Spleen (tissue), 11 donors: ENCODE measurements at regions not wholly inside any gene's neighbourhood (a gene's known extent, or its start where the extent isn't known, plus 50 kb on each side); places are given as distances from the start of the nearest gene placed in this dataset.

Experiments used
- DNase-seq: peaks from one replicate; pipeline ENCODE4 v3.0.0-alpha.2; 2020
- H3K27ac ChIP-seq, 8 donors: fragments of 200-600 bp; sonication (generic) in 7 of 8; 1 replicate in 4 of 8; 2 replicates in 4 of 8; pipeline versions ENCODE4 v1.5.0 to v1.8.0; 2016 to 2021; ENCODE audit warnings: inconsistent platforms in 4 of 8, mild to moderate bottlenecking in 4 of 8, moderate library complexity in 1 of 8
- H3K27me3 ChIP-seq, 7 donors: fragments of 200-600 bp; sonication (generic) in 6 of 7; replicated peaks in 1 of 7; 1 replicate in 4 of 7; 2 replicates in 3 of 7; pipeline versions ENCODE4 v1.5.0 to v1.8.0; 2016 to 2021; ENCODE audit warnings: inconsistent platforms in 3 of 7, mild to moderate bottlenecking in 1 of 7
- H3K36me3 ChIP-seq, 6 donors: fragments of 200-600 bp; sonication (generic) in 5 of 6; 1 replicate in 4 of 6; 2 replicates in 2 of 6; pipeline versions ENCODE4 v1.5.0 to v1.8.0; 2016 to 2021; ENCODE audit warnings: inconsistent platforms in 2 of 6
- H3K4me1 ChIP-seq, 6 donors: fragments of 200-600 bp; sonication (generic) in 5 of 6; 1 replicate in 3 of 6; 2 replicates in 3 of 6; pipeline versions ENCODE4 v1.5.0 to v1.8.0; 2016 to 2021; ENCODE audit warnings: inconsistent platforms in 3 of 6
- H3K4me3 ChIP-seq, 8 donors: fragments of 200-600 bp; sonication (generic) in 7 of 8; 1 replicate in 4 of 8; 2 replicates in 4 of 8; pipeline versions ENCODE4 v1.5.0 to v1.8.0; 2016 to 2021; ENCODE audit warnings: inconsistent platforms in 4 of 8, mild to moderate bottlenecking in 4 of 8, moderate library complexity in 2 of 8
- H3K9me3 ChIP-seq, 8 donors: fragments of 200-600 bp; sonication (generic) in 7 of 8; 1 replicate in 4 of 8; 2 replicates in 4 of 8; pipeline versions ENCODE4 v1.5.0 to v1.8.0; 2016 to 2021; ENCODE audit warnings: inconsistent platforms in 4 of 8
- POLR2A ChIP-seq, 3 donors: fragments of 450-650 bp; IDR thresholded peaks; one replicate each; pipeline ENCODE4 v1.5.1; 2017; ENCODE audit warnings: antibody characterized with exemption in 3 of 3, mild to moderate bottlenecking in 1 of 3
- POLR2AphosphoS5 ChIP-seq, 3 donors: sonication (generic); formaldehyde crosslinking; IDR thresholded peaks; one replicate each; pipeline ENCODE4 v1.5.1; 2017; ENCODE audit warnings: antibody characterized with exemption in 3 of 3
- WGBS, 5 donors: extraction: QIAGEN DNeasy Blood & Tissue Kit in 3 of 5; methylation state at CpG; one replicate each; pipeline versions ENCODE4 v1.1.5 to v1.1.7; 2013 to 2018; 5-methylcytosine and 5-hydroxymethylcytosine counted together
- intact Hi-C: fragments of 100-400 bp; cut with DNase I; formaldehyde crosslinking; loops from one replicate; pipeline ENCODE4 v1.15.0; 2023; ENCODE audit warnings: low total_unique reads
- TF ChIP-seq, protein P1 (sequence below), 11 experiments: fragments of 200-600 bp in 7 of 11; fragments of 450-650 bp in 4 of 11; sonication (generic) in 4 of 11; IDR thresholded peaks in 8 of 11; conservative IDR thresholded peaks in 3 of 11; 1 replicate in 7 of 11; 2 replicates in 4 of 11; pipeline versions ENCODE4 v1.4.0 to v1.8.0; 2016 to 2021; ENCODE audit warnings: antibody characterized with exemption in 11 of 11, inconsistent platforms in 4 of 11, mild to moderate bottlenecking in 1 of 11
- donor health status: healthy with polysubstance abuse.
- donor health status: DM: no; HTN: no; CAD: no; lungs with moderate emphysema.
- donor health status: DM: no; HTN: no; CAD: no.
- donor health status: Bipolar disorder and iron deficiency.
- donor health status: healthy.
- donor health status: DM: no; HTN: no; CAD: no.
- donor health status: DM: yes; HTN: yes; CAD: no.

DNA sequence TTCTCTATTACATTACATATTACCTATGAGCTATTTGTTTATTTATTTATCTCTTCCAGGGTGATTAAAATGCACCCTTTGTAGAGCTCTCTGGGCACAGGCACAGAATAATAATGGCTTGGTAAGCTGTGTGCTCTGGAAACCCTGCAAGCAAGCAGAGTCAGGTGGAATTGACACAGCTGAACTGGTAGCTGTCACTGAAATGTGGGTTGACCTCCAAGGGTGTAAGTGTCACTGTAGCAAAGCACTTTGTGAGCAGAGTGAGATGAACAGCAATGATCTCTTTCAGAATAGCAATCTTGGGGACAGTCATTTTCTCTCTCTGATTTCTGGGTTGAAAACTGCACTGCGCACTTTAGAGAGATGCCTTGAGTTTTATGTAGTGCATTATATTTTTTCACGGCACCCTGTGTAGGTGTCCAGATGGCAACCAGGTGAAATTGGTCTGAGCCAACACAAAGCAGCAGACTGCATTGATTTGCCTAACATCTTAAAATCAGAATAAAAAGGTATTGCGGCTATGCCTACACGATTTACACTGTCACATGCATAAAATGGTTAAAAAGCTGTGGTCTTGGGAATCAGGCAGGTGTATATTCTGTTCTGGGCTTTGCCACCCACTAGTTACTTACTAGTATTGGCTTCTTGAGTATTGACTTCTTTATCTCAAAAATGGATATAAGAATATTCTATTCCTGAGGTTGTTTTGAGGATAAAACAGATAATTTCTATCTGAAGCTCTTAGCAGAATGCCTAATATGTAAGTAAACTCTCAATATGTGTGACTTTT, 450.3 kb downstream of the RAPGEF2 start:
- no peak overlapping the region for H3K4me3 ChIP-seq
- DNase-seq = no peak
- H3K9me3 ChIP-seq = no peaks in the 10 kb centered on the region
- no peaks in the 10 kb centered on the region for H3K27me3 ChIP-seq
- 72 to 93% (median 92%) methylated on average over 4 of the region's 4 CpGs for WGBS, 5 donors
- intact Hi-C loops = no loop called here
- no peak overlapping the region for H3K27ac ChIP-seq
- TF ChIP-seq, protein P1, sequence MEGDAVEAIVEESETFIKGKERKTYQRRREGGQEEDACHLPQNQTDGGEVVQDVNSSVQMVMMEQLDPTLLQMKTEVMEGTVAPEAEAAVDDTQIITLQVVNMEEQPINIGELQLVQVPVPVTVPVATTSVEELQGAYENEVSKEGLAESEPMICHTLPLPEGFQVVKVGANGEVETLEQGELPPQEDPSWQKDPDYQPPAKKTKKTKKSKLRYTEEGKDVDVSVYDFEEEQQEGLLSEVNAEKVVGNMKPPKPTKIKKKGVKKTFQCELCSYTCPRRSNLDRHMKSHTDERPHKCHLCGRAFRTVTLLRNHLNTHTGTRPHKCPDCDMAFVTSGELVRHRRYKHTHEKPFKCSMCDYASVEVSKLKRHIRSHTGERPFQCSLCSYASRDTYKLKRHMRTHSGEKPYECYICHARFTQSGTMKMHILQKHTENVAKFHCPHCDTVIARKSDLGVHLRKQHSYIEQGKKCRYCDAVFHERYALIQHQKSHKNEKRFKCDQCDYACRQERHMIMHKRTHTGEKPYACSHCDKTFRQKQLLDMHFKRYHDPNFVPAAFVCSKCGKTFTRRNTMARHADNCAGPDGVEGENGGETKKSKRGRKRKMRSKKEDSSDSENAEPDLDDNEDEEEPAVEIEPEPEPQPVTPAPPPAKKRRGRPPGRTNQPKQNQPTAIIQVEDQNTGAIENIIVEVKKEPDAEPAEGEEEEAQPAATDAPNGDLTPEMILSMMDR (IDR thresholded peaks at IDR 0.05 in 8 of 11, conservative IDR thresholded peaks at IDR 0.05 in 3 of 11) = no peak
- TF ChIP-seq POLR2AphosphoS5 (IDR thresholded peaks at IDR 0.05) (no peak), POLR2A (IDR thresholded peaks at IDR 0.05) (no peak)
- no peaks in the 10 kb centered on the region for H3K36me3 ChIP-seq
- no peaks in the 10 kb centered on the region for H3K4me1 ChIP-seq

DNA sequence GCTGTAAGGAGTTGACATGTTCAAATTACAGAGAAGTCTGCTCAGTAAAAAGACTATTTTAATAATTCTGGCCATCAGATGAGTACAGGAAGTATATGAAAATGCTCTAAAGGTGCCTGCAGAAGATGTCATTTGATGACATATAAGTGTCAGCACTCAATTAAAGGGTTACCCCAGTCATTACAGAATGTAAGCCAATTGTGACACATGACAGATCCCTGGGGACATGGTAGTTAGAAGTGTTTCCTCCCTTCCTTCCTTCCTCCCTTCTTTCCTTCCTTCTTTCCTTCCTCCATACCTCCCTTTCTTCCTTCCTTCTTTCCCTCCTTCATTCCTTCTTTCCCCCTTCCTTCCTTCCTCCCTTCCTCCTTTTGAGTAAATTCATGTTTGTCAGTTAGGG, 453.0 kb downstream of the RAPGEF2 start:
- H3K4me1 ChIP-seq = no peaks in the 10 kb centered on the region
- TF ChIP-seq POLR2A (IDR thresholded peaks at IDR 0.05) = no peak
- TF ChIP-seq, protein P1 (IDR thresholded peaks at IDR 0.05 in 8 of 11, conservative IDR thresholded peaks at IDR 0.05 in 3 of 11) = no peak
- TF ChIP-seq POLR2AphosphoS5 (IDR thresholded peaks at IDR 0.05) = no peak
- intact Hi-C loops = no loop called here
- peaks cover 0 to 14% (median 0%) of the 10 kb centered on the region in 8 donors for H3K9me3 ChIP-seq
- no peak overlapping the region for H3K4me3 ChIP-seq
- H3K36me3 ChIP-seq = no peaks in the 10 kb centered on the region
- no peak for DNase-seq
- H3K27me3 ChIP-seq = no peaks in the 10 kb centered on the region
- H3K27ac ChIP-seq = no peak overlapping the region

DNA sequence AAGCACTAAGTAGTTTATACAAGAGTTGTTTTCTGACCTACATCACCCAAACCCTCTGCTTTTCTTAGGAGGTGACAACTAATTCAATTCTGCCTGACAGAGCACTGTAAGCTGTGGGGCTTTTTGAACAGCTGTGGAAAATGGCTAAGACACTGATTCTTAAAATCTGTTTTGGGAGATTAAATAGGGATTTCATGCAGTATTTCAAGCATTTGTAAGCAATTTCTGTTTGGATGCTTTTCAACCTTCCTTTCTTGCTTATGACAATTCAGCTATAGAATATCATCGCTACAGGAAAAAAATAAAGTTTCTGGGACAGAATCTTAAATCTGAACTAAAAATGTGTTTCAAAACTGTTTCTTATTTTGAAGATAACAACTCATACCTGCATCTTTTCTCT, 459.5 kb downstream of the RAPGEF2 start:
- intact Hi-C loops = no loop called here
- TF ChIP-seq, protein P1 (IDR thresholded peaks at IDR 0.05 in 8 of 11, conservative IDR thresholded peaks at IDR 0.05 in 3 of 11) = no peak
- TF ChIP-seq POLR2AphosphoS5 (IDR thresholded peaks at IDR 0.05) (no peak), POLR2A (IDR thresholded peaks at IDR 0.05) (no peak)

DNA sequence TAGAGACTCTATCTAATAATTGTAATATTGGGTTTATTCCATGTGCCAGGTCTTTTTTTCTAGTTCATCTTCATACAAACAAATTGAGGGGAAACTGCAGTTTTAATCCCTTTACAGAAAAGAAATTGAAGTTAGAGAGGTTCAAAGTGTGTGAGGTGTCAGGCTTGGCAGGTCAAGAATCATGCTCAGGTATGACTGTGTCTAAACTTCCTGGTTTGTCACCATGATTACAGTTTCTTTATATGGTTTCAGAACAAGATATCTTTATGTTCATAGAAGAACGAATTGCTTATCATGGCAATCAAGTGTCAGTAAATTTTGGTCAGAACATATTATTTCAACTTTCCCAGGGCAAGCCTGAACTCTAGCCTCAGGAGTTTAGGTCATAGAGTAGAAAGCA, 460.4 kb downstream of the RAPGEF2 start:
- peaks cover 0 to 34% (median 7%) of the 10 kb centered on the region in 8 donors for H3K9me3 ChIP-seq
- DNase-seq = no peak
- no peak overlapping the region for H3K27ac ChIP-seq
- H3K27me3 ChIP-seq = no peaks in the 10 kb centered on the region
- TF ChIP-seq POLR2AphosphoS5 (IDR thresholded peaks at IDR 0.05) (no peak), POLR2A (IDR thresholded peaks at IDR 0.05) (no peak)
- TF ChIP-seq, protein P1 (IDR thresholded peaks at IDR 0.05 in 8 of 11, conservative IDR thresholded peaks at IDR 0.05 in 3 of 11) = no peak
- H3K36me3 ChIP-seq = no peaks in the 10 kb centered on the region
- no peaks in the 10 kb centered on the region for H3K4me1 ChIP-seq
- intact Hi-C loops = no loop called here
- H3K4me3 ChIP-seq = no peak overlapping the region
- WGBS, 5 donors = 63 to 81% (median 74%) methylated on average over 1 of the region's 1 CpG

More for the DNA sequence above, 459.5 kb downstream of the RAPGEF2 start:
- Histone ChIP-seq H3K9me3 (peaks cover 0 to 25% (median 2%) of the 10 kb centered on the region in 8 donors), H3K4me3 (no peak overlapping the region), H3K4me1 (no peaks in the 10 kb centered on the region), H3K27ac (no peak overlapping the region), H3K36me3 (no peaks in the 10 kb centered on the region), H3K27me3 (no peaks in the 10 kb centered on the region)
- no peak for DNase-seq
- WGBS, 5 donors = 87 to 94% (median 89%) methylated on average over 1 of the region's 1 CpG
